Retina (tissue), 1 donor: ENCODE measurements at regions not wholly inside any gene's neighbourhood (a gene's known extent, or its start where the extent isn't known, plus 50 kb on each side); places are given as distances from the start of the nearest gene placed in this dataset.

Source experiments
- DNase-seq: peaks from one replicate; pipeline ENCODE4 v3.0.0-alpha.2; 2016

DNA sequence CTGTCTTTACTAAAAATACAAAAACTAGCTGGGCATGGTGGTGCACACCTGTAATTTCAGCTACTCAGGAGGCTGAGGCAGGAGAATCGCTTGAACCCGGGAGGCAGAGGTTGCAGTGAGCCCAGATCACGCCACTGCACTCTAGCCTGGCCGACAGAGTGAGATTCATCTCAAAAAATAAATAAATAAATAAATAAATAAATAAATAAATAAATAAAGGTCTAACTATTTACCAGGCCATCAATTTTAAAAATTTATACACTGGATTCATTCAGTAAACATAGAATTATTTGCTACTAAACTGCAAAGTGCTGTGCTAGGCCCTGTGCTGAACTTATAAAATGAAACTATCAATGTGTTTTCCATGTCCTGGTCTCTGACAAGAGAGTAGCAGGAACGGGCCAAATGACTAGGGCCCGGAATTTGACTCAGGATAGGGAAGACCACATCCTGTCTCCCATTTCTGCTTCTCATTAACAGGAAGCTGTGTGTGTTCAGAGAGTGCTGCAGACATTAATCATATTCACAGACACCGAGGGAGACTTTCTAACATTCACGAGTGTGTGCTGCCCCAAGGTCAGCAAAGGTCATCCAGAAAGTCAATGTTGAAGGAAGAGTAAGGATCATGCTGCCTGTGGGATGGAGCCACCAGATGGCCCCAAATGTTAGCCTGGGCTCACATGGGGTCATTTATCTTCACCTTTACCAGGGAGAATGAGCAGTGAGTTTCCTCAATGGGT lies 95.8 kb downstream of the SPP2 start:
- DNase-seq = no peak

GRCh38 chr2:234145511-234145910 lies 95.0 kb downstream of the SPP2 start:
- no peak for DNase-seq

- DNase-seq = no peak
These were observed 94.6 kb downstream of the SPP2 start for GRCh38 chr2:234145057-234145456.

DNA sequence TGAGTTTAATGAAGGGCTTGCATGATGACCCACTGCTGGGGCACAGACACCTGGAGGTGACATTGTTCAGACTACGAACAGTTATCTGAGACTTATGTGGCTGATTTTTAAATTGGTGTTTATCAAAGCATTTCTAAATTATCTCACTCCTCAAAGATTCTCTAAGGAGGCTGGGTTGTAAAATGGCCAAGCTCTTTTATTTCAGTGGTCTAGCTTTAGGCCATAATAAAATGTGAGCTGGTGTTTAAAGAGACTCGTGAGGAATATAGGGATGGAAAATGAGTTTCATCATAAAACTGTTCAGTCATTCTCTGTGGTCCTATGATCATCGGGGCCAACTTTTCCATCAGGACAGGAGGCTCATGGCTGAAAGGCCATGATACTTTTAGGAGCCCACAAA lies 93.4 kb downstream of the SPP2 start:
- no peak for DNase-seq

DNA sequence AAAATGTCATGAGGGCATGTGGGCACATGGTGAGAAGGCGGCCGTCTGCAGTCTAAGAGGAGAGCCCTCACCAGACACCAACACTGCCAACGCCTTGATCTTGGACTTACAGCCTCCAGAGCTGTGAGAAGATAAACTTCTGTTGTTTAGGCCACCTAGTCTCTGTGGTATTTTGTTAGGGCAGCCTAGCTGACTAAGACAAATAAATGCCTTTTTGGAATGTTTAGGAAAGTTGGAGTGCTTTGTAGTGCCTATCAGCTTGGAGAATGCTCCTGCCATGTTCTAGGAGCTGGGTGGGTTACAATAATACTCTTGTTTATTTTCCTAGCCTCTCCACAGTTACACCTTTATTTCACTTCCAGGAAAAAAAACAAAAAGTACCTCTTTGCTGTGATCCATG lies 92.0 kb downstream of the SPP2 start:
- DNase-seq = no peak

- DNase-seq = no peak
These were observed 89.3 kb downstream of the SPP2 start for GRCh38 chr2:234139755-234140154.

DNA sequence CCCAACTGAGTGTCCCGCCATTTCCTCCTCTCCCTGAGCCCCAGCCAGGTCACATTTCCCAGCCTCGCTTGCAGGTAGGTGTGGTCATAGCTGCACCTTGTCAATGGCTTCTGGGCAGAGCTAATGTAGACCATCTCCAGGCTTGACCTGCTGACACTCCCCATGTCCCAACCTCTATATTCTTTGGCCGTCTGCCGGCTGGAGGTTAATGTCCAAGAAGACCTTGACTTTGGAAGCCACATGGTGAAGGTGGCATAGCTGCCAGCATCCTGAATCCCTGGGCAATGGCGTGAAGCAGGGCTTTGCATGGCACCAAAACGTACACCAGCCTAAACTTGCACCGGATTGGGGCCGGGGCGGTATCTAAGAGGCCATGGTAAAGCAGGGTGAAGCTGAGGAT lies 88.3 kb downstream of the SPP2 start:
- no peak for DNase-seq

- DNase-seq = no peak
These were observed 87.0 kb downstream of the SPP2 start for GRCh38 chr2:234137400-234138014.

- DNase-seq = no peak
These were observed 86.0 kb downstream of the SPP2 start for GRCh38 chr2:234136461-234136860.

DNA sequence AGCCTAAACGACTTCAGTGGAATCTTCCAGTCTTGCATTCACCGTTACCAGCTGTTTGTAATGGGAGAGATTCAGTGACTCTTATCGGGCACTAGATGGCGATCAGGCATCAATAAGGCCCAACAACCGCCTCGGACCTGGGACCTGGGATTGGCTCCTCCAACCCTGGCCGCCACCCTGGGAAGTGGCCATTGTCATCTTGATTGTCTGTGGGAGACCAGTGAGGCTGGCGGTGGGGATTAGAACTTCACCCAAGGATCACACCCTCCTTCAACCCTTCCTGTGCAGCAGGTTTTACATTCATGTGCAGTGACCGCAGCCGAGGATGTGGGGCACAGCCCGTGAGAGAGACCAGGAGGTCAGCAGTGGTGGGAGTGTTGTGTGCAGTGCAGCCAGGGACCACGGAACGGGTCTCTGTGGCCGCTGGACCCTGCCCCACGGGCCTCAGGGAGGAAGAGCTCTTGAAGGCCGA lies 85.3 kb downstream of the SPP2 start:
- peak; percentile 83 for DNase-seq

DNA sequence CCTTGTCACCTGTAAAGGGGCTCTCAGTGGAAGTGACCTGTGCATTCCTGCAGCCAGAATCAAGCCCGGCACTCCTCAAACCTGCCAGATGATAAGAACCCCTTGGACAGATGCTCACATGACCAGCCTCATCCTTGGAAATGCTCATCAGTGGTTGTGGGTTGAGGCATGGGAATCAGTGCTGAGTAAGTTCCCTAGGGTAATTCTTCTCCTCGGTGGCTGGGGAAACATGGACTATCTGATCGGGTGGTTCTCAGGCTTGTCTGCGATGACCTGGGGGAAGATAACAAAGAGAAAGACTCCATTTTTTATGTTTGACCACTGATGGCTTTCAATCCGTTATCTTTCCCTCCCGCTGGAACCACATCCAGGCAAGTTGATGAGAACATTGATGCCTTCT lies 84.0 kb downstream of the SPP2 start:
- no peak for DNase-seq

DNA sequence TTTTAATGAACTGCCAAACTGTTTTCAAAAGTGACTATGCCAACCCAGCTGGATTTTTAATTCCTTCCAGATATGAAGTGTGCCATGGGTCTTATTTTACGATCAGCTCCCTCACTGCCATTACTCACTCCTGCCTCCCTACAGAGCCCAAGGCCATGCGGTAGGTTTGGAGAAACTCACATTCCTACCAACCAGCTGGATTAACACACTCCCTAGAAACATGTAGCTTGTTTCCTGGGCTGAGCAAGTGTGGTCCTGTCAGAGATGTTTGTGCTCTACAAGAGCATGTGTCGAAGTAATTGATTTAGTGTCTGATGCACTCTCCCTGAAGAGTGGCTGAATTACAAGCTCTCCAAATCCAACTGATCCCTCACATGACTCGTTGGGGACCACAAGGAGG lies 82.5 kb downstream of the SPP2 start:
- DNase-seq = no peak

DNA sequence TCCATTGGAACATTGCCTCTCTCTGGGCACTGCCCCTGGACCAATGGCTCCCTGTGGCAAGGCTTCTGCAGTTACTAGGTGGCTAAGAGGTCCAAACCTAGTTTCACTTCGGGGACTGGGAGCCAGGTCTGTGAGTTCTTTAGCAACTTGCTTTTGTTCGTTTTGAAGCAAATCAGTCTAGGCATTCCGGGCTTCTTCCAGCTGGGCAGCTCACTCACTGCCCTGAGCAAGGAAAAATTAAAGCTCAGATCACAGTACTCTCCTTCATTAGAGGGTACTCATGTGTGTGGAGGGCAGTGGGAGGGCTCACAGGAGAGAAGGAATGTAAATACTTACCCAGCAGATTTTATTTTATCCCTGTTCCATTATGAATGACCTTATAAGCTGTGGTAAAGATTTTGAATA lies 80.3 kb downstream of the SPP2 start:
- peak; percentile 68 for DNase-seq

GRCh38 chr2:234128606-234129005 lies 78.1 kb downstream of the SPP2 start:
- DNase-seq = no peak
